Thyroid gland (tissue), 4 donors: ENCODE measurements at regions not wholly inside any gene's neighbourhood (a gene's known extent, or its start where the extent isn't known, plus 50 kb on each side); places are given as distances from the start of the nearest gene placed in this dataset.
"Not testable (repeated sequence)": the region's sequence is repeated elsewhere in the genome, so short reads cannot be mapped to it uniquely, and the experiment has no call there.

Source experiments
- POLR2A ChIP-seq, 2 donors: fragments of 450-650 bp; IDR thresholded peaks; one replicate each; pipeline ENCODE4 v1.6.1; 2017; ENCODE audit warnings: antibody characterized with exemption in 2 of 2, mild to moderate bottlenecking in 2 of 2, moderate library complexity in 1 of 2
- TF ChIP-seq, protein P1 (sequence below), 6 experiments: fragments of 200-600 bp in 3 of 6; fragments of 450-650 bp in 3 of 6; sonication (generic) in 3 of 6; IDR thresholded peaks; one replicate each; pipeline ENCODE4 v1.5.1; 2016 to 2019; ENCODE audit warnings: antibody characterized with exemption in 6 of 6, mild to moderate bottlenecking in 2 of 6, inconsistent platforms in 1 of 6, moderate library complexity in 1 of 6

DNA sequence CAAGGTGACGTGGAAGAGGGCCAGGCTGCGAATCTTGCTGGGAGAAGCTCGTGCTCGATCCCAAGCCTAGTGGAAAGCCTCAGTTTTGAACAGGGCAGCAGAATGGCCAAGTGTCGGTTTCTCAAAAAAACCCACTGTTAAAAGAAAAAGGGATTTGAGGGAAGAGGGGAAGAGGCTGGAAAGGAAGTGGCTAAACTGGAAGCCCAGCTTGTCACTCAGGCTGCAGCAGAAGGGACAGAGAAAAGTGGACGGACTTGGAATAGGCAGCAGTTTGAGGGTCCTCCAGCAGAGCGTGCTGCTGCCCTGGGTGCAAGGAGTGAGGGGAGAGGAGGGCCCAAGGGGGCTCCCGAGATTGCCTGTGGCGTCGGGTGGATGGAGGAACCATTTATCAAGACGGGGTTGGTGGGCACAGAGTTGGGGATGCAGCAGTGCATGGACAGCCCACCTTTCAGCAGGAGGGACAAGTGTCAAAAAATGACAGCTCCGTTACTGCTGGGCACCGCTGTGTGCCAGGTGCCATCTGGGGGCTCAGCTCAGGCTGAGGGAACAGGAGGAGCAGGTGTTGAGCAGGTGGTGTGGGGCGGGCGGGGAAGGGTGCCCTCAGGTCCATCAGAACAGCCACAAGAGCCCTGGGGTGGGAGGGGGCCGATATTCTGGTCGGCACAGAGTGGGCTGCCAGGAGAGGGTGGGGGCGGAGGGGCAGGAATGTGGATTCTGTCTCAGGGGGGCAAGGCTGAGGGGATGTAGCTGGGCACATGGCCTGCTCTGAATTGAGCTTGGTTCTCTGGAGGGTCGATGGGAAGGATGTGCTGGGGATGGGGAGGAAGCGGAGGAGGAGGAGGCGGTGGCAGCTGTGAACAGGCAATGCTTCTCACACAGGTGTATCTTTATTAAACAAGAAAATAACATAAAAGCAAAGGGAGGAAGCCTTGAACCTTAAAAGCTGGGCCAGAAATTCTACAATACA, 73.1 kb upstream of the METTL9 start:
- TF ChIP-seq, protein P1, sequence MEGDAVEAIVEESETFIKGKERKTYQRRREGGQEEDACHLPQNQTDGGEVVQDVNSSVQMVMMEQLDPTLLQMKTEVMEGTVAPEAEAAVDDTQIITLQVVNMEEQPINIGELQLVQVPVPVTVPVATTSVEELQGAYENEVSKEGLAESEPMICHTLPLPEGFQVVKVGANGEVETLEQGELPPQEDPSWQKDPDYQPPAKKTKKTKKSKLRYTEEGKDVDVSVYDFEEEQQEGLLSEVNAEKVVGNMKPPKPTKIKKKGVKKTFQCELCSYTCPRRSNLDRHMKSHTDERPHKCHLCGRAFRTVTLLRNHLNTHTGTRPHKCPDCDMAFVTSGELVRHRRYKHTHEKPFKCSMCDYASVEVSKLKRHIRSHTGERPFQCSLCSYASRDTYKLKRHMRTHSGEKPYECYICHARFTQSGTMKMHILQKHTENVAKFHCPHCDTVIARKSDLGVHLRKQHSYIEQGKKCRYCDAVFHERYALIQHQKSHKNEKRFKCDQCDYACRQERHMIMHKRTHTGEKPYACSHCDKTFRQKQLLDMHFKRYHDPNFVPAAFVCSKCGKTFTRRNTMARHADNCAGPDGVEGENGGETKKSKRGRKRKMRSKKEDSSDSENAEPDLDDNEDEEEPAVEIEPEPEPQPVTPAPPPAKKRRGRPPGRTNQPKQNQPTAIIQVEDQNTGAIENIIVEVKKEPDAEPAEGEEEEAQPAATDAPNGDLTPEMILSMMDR (IDR thresholded peaks at IDR 0.05) = not testable (repeated sequence)
- TF ChIP-seq POLR2A (IDR thresholded peaks at IDR 0.05) = not testable (repeated sequence)
